Epithelial cell of prostate (primary cell): ENCODE measurements at regions not wholly inside any gene's neighbourhood (a gene's known extent, or its start where the extent isn't known, plus 50 kb on each side); places are given as distances from the start of the nearest gene placed in this dataset.

Source experiments
- DNase-seq: peaks from one replicate; pipeline ENCODE4 v3.0.0-alpha.2; 2011; ENCODE audit warnings: low read depth, low spot score
- H3K27ac ChIP-seq: fragments of 450-650 bp; 2 replicates; pipeline ENCODE4 v1.5.1; 2017; ENCODE audit warnings: mild to moderate bottlenecking

GRCh38 chr3:107034142-107034541 is 343.1 kb upstream of the CCDC54 start:
- H3K27ac ChIP-seq: no peak overlapping the region
- DNase-seq: no peak

GRCh38 chr3:107035176-107035575 is 342.1 kb upstream of the CCDC54 start:
- no peak for DNase-seq
- H3K27ac ChIP-seq: no peak overlapping the region

GRCh38 chr3:107044677-107045076 is 332.6 kb upstream of the CCDC54 start:
- no peak for DNase-seq

GRCh38 chr3:107045791-107046190 is 331.4 kb upstream of the CCDC54 start:
- DNase-seq: no peak
- H3K27ac ChIP-seq: no peak overlapping the region

More at GRCh38 chr3:107044677-107045076, 332.6 kb upstream of the CCDC54 start:
- H3K27ac ChIP-seq: no peak overlapping the region

GRCh38 chr3:107055181-107055942 is 321.9 kb upstream of the CCDC54 start:
- no peak overlapping the region for H3K27ac ChIP-seq
- no peak for DNase-seq

- DNase-seq: no peak
- H3K27ac ChIP-seq: no peak overlapping the region
Observed at GRCh38 chr3:107061466-107061865, 315.8 kb upstream of the CCDC54 start.

GRCh38 chr3:107062310-107062709 is 314.9 kb upstream of the CCDC54 start:
- DNase-seq: no peak
- H3K27ac ChIP-seq: no peak overlapping the region

GRCh38 chr3:107062787-107063186 is 314.5 kb upstream of the CCDC54 start:
- no peak for DNase-seq
- H3K27ac ChIP-seq: no peak overlapping the region

- DNase-seq: no peak
- H3K27ac ChIP-seq: no peak overlapping the region
Observed at GRCh38 chr3:107063351-107063750, 313.9 kb upstream of the CCDC54 start.

GRCh38 chr3:107064405-107065060 is 312.7 kb upstream of the CCDC54 start:
- H3K27ac ChIP-seq: no peak overlapping the region
- DNase-seq: no peak

- H3K27ac ChIP-seq: no peak overlapping the region
- DNase-seq: no peak
Observed at GRCh38 chr3:107065094-107065861, 312.0 kb upstream of the CCDC54 start.

GRCh38 chr3:107067421-107067820 is 309.8 kb upstream of the CCDC54 start:
- no peak for DNase-seq
- no peak overlapping the region for H3K27ac ChIP-seq

- DNase-seq: no peak
- H3K27ac ChIP-seq: no peak overlapping the region
Observed at GRCh38 chr3:107068980-107069379, 308.3 kb upstream of the CCDC54 start.

- DNase-seq: no peak
- no peak overlapping the region for H3K27ac ChIP-seq
Observed at GRCh38 chr3:107076946-107077345, 300.3 kb upstream of the CCDC54 start.

- no peak for DNase-seq
- H3K27ac ChIP-seq: no peak overlapping the region
Observed at GRCh38 chr3:107077391-107077790, 299.8 kb upstream of the CCDC54 start.

GRCh38 chr3:107082527-107082926 is 294.7 kb upstream of the CCDC54 start:
- H3K27ac ChIP-seq: no peak overlapping the region

GRCh38 chr3:107085261-107085660 is 292.0 kb upstream of the CCDC54 start:
- no peak overlapping the region for H3K27ac ChIP-seq

More at GRCh38 chr3:107082527-107082926, 294.7 kb upstream of the CCDC54 start:
- no peak for DNase-seq

GRCh38 chr3:107092121-107092520 is 285.1 kb upstream of the CCDC54 start:
- no peak for DNase-seq
- no peak overlapping the region for H3K27ac ChIP-seq

More at GRCh38 chr3:107085261-107085660, 292.0 kb upstream of the CCDC54 start:
- DNase-seq: no peak

GRCh38 chr3:107098864-107099263 is 278.4 kb upstream of the CCDC54 start:
- DNase-seq: no peak
- H3K27ac ChIP-seq: no peak overlapping the region

GRCh38 chr3:107100137-107100536 is 277.1 kb upstream of the CCDC54 start:
- no peak overlapping the region for H3K27ac ChIP-seq
- DNase-seq: no peak

GRCh38 chr3:107100573-107100972 is 276.7 kb upstream of the CCDC54 start:
- H3K27ac ChIP-seq: no peak overlapping the region
- no peak for DNase-seq
